Suprapubic skin (tissue), 4 donors: ENCODE measurements at regions not wholly inside any gene's neighbourhood (a gene's known extent, or its start where the extent isn't known, plus 50 kb on each side); places are given as distances from the start of the nearest gene placed in this dataset.

Experiments used
- DNase-seq, 2 donors: peaks; one replicate each; pipeline ENCODE4 v3.0.0-alpha.2; 2019; ENCODE audit warnings: low spot score in 2 of 2
- H3K27ac ChIP-seq: fragments of 200-600 bp; sonication (generic); one replicate; pipeline ENCODE4 v1.5.1; 2019
- H3K27me3 ChIP-seq: fragments of 200-600 bp; sonication (generic); one replicate; pipeline ENCODE4 v1.5.1; 2019
- H3K36me3 ChIP-seq: fragments of 200-600 bp; sonication (generic); one replicate; pipeline ENCODE4 v1.5.1; 2019
- H3K4me1 ChIP-seq: fragments of 200-600 bp; sonication (generic); one replicate; pipeline ENCODE4 v1.5.1; 2019
- H3K4me3 ChIP-seq: fragments of 200-600 bp; sonication (generic); one replicate; pipeline ENCODE4 v1.5.1; 2019; ENCODE audit warnings: mild to moderate bottlenecking
- H3K9me3 ChIP-seq: fragments of 200-600 bp; sonication (generic); one replicate; pipeline ENCODE4 v1.5.1; 2019
- CTCF ChIP-seq, 2 donors: fragments of 200-600 bp in 1 of 2; fragments of 450-650 bp in 1 of 2; sonication (generic) in 1 of 2; IDR thresholded peaks; one replicate each; pipeline ENCODE4 v1.5.1; 2016 to 2019; ENCODE audit warnings: antibody characterized with exemption in 2 of 2, mild to moderate bottlenecking in 1 of 2, moderate library complexity in 1 of 2
- EP300 ChIP-seq: sonication (generic); formaldehyde crosslinking; IDR thresholded peaks from one replicate; pipeline ENCODE4 v1.6.1; 2017; ENCODE audit warnings: antibody characterized with exemption
- POLR2A ChIP-seq, 2 donors: fragments of 450-650 bp; IDR thresholded peaks; one replicate each; pipeline ENCODE4 v1.6.1; 2017; ENCODE audit warnings: antibody characterized with exemption in 2 of 2, mild to moderate bottlenecking in 2 of 2, moderate library complexity in 2 of 2
- POLR2AphosphoS5 ChIP-seq, 3 donors: sonication (generic); formaldehyde crosslinking; IDR thresholded peaks; one replicate each; pipeline ENCODE4 v1.6.1; 2017; ENCODE audit warnings: antibody characterized with exemption in 3 of 3
- WGBS: methylation state at CpG from one replicate; pipeline ENCODE4 v1.1.5; 2018; 5-methylcytosine and 5-hydroxymethylcytosine counted together

DNA sequence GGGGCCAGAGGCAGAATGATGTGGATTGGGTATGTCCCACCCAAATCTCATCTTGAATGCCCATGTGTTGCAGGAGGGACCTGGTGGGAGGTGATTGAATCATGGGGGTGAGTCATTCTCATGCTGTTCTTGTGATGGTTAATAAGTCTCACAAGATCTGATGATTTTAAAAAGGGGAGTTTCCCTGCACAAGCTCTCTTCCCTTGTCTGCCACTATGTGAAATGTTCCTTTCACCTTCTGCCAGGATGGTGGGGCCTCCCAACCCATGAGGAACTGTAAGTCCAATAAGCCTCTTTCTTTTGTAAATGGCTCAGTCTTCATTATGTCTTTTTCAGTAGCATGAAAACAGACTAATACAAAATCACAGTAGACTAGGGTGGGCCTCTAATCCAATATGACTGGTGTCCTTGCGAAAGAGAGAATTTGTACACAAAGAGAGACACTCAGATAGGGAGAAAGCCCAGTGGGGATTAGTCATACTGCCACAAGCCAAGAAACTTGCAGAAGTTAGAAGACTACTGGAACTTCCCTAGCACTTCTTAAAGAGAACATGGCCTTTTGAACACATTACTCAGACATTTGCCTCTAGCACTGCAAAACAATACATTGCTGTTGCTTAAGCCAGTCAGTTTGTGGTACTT lies 68.4 kb downstream of the ANXA1 start:
- H3K9me3 ChIP-seq, result no peaks in the 10 kb centered on the region
- peak in 1 of 2 donors; percentile 59 for DNase-seq

DNA sequence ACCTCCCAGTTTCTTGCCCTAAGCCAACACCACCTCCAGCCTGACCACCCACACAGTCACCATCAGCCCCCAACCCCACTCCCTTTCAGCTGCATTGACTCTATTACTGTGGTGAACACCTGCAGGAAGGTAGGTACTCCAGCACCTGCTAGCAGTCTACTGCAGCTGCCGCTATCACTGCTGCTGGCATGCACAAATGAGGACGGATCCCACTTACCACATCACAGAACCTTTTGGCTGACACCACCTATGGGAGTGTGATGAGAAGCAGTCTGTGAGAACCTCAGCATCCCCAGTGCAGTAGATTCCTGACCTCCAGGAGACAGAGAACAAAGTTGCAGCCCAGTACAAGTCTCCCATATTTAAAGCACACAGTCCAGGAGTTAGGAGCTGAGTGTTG lies 71.9 kb downstream of the ANXA1 start:
- Histone ChIP-seq H3K4me3 (no peak overlapping the region), H3K36me3 (no peaks in the 10 kb centered on the region), H3K9me3 (no peaks in the 10 kb centered on the region), H3K27me3 (no peaks in the 10 kb centered on the region), H3K4me1 (no peaks in the 10 kb centered on the region), H3K27ac (no peak overlapping the region)
- no CpG with 5 or more reads among the region's 2 CpGs for WGBS
- no peak for TF ChIP-seq CTCF (IDR thresholded peaks at IDR 0.05)
- TF ChIP-seq POLR2A (IDR thresholded peaks at IDR 0.05), result no peak
- no peak for TF ChIP-seq POLR2AphosphoS5 (IDR thresholded peaks at IDR 0.05)
- TF ChIP-seq EP300, result no peak
- no peak for DNase-seq

More for the DNA sequence above, 68.4 kb downstream of the ANXA1 start:
- Histone ChIP-seq H3K36me3 (no peaks in the 10 kb centered on the region), H3K4me3 (no peak overlapping the region), H3K4me1 (no peaks in the 10 kb centered on the region), H3K27ac (peak overlapping the region; percentile 57), H3K27me3 (no peaks in the 10 kb centered on the region)
- WGBS, result 73% methylated on average over 1 of the region's 1 CpG
- TF ChIP-seq CTCF (IDR thresholded peaks at IDR 0.05), result no peak
- no peak for TF ChIP-seq POLR2AphosphoS5 (IDR thresholded peaks at IDR 0.05)
- TF ChIP-seq POLR2A (IDR thresholded peaks at IDR 0.05), result no peak
- TF ChIP-seq EP300, result no peak

DNA sequence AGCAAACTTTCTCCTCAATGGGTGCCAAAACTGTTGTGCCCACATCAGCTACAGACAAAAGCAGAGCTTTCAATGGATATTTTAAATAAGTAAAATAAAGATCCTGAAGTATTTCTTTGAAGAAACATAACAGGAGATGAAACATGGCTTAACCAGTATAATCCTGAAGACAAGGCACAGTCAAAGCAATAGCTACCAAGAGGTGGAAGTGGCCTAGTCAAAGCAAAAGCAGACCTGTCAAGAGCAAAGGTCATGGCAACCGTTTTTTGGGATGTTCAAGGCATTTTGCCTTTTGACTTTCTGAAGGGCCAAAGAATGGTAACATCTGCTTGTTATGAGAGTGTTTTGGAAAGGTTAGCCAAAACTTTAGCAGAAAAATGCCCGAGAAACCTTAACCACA lies 77.9 kb downstream of the ANXA1 start:
- H3K27me3 ChIP-seq, result no peaks in the 10 kb centered on the region
- H3K4me1 ChIP-seq, result no peaks in the 10 kb centered on the region
- H3K27ac ChIP-seq, result no peak overlapping the region
- H3K9me3 ChIP-seq, result no peaks in the 10 kb centered on the region
- no peaks in the 10 kb centered on the region for H3K36me3 ChIP-seq
- TF ChIP-seq POLR2A (IDR thresholded peaks at IDR 0.05) (no peak), EP300 (no peak), CTCF (IDR thresholded peaks at IDR 0.05) (no peak), POLR2AphosphoS5 (IDR thresholded peaks at IDR 0.05) (no peak)
- no peak for DNase-seq
- 73% methylated on average over 2 of the region's 2 CpGs for WGBS
- H3K4me3 ChIP-seq, result no peak overlapping the region

DNA sequence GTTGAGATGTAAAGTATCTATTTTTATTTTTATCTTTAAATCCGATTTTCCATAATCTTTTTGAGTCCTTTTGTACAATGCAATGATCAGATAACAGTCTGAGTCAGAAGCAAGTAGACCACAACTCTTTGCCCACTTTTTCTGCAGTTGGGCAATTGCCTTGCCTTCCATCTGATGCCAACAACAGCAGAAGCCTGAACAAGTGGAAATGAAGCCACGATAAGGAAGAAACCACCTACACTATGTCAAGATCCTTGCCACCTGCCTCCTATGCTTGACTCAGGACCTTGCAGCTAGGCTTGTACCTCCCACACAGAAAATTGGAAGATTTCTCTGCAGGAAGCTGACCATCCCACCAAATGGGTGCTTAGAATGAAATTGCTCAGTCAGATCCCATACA lies 78.6 kb downstream of the ANXA1 start:
- Histone ChIP-seq H3K9me3 (no peaks in the 10 kb centered on the region), H3K4me1 (no peaks in the 10 kb centered on the region)
- WGBS, result 52% methylated on average over 2 of the region's 2 CpGs

DNA sequence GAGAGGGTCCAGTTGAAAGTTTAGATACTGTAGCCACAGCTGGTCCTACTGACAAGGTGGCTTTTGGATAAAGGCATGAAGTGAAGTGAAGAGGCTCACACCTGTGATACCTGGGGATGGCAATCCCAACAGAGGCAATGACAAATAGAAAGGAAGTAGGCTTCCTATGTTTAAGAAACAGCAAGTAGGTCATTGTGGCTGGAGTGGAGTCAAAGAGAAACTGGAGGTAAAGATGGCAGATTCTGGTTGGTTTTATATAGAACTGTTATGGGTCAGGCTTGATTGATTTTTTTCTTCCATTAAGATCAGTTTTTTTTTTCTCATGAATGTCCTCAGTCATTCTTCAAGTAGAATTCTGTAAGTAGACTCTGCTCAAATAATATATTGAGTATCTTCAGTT lies 79.5 kb downstream of the ANXA1 start:
- Histone ChIP-seq H3K4me1 (no peaks in the 10 kb centered on the region), H3K27ac (no peak overlapping the region), H3K9me3 (no peaks in the 10 kb centered on the region), H3K36me3 (no peaks in the 10 kb centered on the region), H3K4me3 (no peak overlapping the region), H3K27me3 (no peaks in the 10 kb centered on the region)
- no peak for DNase-seq
- TF ChIP-seq CTCF (IDR thresholded peaks at IDR 0.05), result no peak
- TF ChIP-seq POLR2AphosphoS5 (IDR thresholded peaks at IDR 0.05), result no peak
- no peak for TF ChIP-seq EP300
- no peak for TF ChIP-seq POLR2A (IDR thresholded peaks at IDR 0.05)

More for the DNA sequence above, 78.6 kb downstream of the ANXA1 start:
- Histone ChIP-seq H3K36me3 (no peaks in the 10 kb centered on the region), H3K27ac (no peak overlapping the region), H3K4me3 (no peak overlapping the region), H3K27me3 (no peaks in the 10 kb centered on the region)
- TF ChIP-seq POLR2A (IDR thresholded peaks at IDR 0.05) (no peak), POLR2AphosphoS5 (IDR thresholded peaks at IDR 0.05) (no peak), EP300 (no peak), CTCF (IDR thresholded peaks at IDR 0.05) (no peak)
- no peak for DNase-seq
